ENCODE measurements at regions not wholly inside any gene's neighbourhood (a gene's known extent, or its start where the extent isn't known, plus 50 kb on each side); places are given as distances from the start of the nearest gene placed in this dataset.

GRCh38 chr13:80486402-80486801 is 145.5 kb upstream of the SPRY2 start:
- Histone ChIP-seq H3K27me3 (no peaks in the 10 kb centered on the region), H3K36me3 (no peaks in the 10 kb centered on the region), H3K27ac (no peak overlapping the region), H3K4me1 (no peaks in the 10 kb centered on the region), H3K9me3 (no peaks in the 10 kb centered on the region), H3K4me3 (no peak overlapping the region)
- no peak for DNase-seq
- no peak for TF ChIP-seq POLR2A (IDR thresholded peaks at IDR 0.05)
- TF ChIP-seq CTCF (IDR thresholded peaks at IDR 0.05): no peak
- intact Hi-C loops (cut with DNase I; ENCODE audit: low total_unique reads): no loop called here

- TF ChIP-seq CTCF (IDR thresholded peaks at IDR 0.05) (no peak), POLR2A (IDR thresholded peaks at IDR 0.05) (no peak)
- Histone ChIP-seq H3K4me3 (no peak overlapping the region), H3K27ac (peak overlapping the region in 1 of 2 donors; percentile 9), H3K9me3 (no peaks in the 10 kb centered on the region), H3K27me3 (no peaks in the 10 kb centered on the region), H3K36me3 (no peaks in the 10 kb centered on the region), H3K4me1 (no peaks in the 10 kb centered on the region)
- intact Hi-C loops (cut with DNase I; ENCODE audit: low total_unique reads): no loop called here
- no peak for DNase-seq
Observed at GRCh38 chr13:80483157-80483556, 142.2 kb upstream of the SPRY2 start.

- Histone ChIP-seq H3K4me3 (no peak overlapping the region), H3K27me3 (no peaks in the 10 kb centered on the region), H3K9me3 (no peaks in the 10 kb centered on the region), H3K4me1 (no peaks in the 10 kb centered on the region), H3K36me3 (no peaks in the 10 kb centered on the region), H3K27ac (no peak overlapping the region)
- DNase-seq: no peak
- no peak for TF ChIP-seq POLR2A (IDR thresholded peaks at IDR 0.05)
- no peak for TF ChIP-seq CTCF (IDR thresholded peaks at IDR 0.05)
- intact Hi-C loops (cut with DNase I; ENCODE audit: low total_unique reads): no loop called here
Observed at GRCh38 chr13:80481588-80481987, 140.7 kb upstream of the SPRY2 start.

- Histone ChIP-seq H3K4me1 (no peaks in the 10 kb centered on the region), H3K9me3 (no peaks in the 10 kb centered on the region), H3K27me3 (no peaks in the 10 kb centered on the region), H3K27ac (no peak overlapping the region), H3K4me3 (no peak overlapping the region), H3K36me3 (no peaks in the 10 kb centered on the region)
- no peak for DNase-seq
- intact Hi-C loops (cut with DNase I; ENCODE audit: low total_unique reads): no loop called here
- TF ChIP-seq CTCF (IDR thresholded peaks at IDR 0.05): no peak
- TF ChIP-seq POLR2A (IDR thresholded peaks at IDR 0.05): no peak
Observed at GRCh38 chr13:80477661-80478443, 136.9 kb upstream of the SPRY2 start.

GRCh38 chr13:80476953-80477352 is 136.0 kb upstream of the SPRY2 start:
- Histone ChIP-seq H3K4me3 (no peak overlapping the region), H3K9me3 (no peaks in the 10 kb centered on the region), H3K4me1 (no peaks in the 10 kb centered on the region), H3K36me3 (no peaks in the 10 kb centered on the region), H3K27ac (no peak overlapping the region), H3K27me3 (no peaks in the 10 kb centered on the region)
- TF ChIP-seq POLR2A (IDR thresholded peaks at IDR 0.05) (no peak), CTCF (IDR thresholded peaks at IDR 0.05) (no peak)
- DNase-seq: no peak
- intact Hi-C loops (cut with DNase I; ENCODE audit: low total_unique reads): no loop called here
